DMS79 (cell line): ENCODE measurements at regions not wholly inside any gene's neighbourhood (a gene's known extent, or its start where the extent isn't known, plus 50 kb on each side); places are given as distances from the start of the nearest gene placed in this dataset.
"Not testable (repeated sequence)": the region's sequence is repeated elsewhere in the genome, so short reads cannot be mapped to it uniquely, and the experiment has no call there.

Experiments used
- DNase-seq: peaks from one replicate; lab custom pipeline; 2025; lab: John Stamatoyannopoulos, UW

DNA sequence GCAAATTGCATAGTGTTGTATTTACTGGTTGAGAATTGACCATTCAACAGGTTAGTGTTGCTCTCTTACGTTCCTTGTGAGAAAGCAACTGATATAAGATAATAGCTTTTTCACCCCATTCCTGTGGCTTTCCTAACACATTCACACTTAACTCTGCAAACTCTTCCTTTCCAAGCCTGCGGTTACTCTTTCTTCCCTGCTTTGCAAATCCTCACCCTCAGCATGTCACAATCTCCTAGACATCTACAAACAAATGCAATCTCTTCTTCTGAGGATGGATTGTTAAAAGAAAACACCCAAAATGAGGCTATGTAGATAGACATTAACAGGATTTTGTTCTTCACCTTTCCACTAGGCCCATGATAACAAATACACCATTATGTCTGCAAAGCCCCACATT, 771.7 kb upstream of the PCDH7 start:
- no peak for DNase-seq

DNA sequence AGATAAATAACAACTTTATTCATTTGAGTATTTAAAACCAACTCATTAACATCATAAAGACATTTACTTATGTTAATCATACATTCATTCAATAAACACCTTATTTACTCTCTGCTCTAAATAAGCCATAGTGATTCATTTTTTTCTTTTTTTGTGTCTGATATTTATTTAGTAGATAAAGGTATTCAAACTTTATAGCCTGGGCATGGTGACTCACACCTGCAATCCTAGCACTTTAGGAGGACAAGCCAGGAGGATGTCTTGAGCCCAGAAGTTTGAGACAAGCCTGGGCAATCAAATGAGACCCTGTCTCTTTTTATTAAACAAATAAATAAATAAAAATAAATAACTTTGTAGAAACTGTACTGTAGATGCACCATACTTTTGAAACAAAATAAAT, 771.3 kb upstream of the PCDH7 start:
- DNase-seq, result no peak

- DNase-seq, result no peak
These were observed 753.8 kb upstream of the PCDH7 start for GRCh38 chr4:29966386-29966785.

DNA sequence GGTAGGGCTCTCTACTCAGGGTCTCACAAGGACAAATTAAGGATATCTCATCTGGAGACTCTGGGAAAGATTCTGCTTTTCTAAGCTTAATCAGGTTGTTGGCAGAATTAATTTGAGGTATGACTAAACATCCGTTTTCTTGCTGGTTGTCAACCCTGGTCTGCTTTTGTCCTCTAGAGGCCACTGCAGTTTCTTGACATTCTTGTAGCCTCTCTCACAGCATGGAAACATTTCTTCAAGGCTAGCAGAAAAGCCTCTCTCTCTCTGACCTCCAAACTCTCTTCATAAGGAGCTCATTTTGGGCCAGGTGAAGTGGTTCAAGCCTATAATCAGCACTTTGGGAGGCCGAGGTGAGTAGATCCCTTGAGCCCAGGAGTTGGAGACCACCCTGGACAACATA, 749.5 kb upstream of the PCDH7 start:
- no peak for DNase-seq

GRCh38 chr4:29972121-29972520, 748.0 kb upstream of the PCDH7 start:
- DNase-seq, result no peak

DNA sequence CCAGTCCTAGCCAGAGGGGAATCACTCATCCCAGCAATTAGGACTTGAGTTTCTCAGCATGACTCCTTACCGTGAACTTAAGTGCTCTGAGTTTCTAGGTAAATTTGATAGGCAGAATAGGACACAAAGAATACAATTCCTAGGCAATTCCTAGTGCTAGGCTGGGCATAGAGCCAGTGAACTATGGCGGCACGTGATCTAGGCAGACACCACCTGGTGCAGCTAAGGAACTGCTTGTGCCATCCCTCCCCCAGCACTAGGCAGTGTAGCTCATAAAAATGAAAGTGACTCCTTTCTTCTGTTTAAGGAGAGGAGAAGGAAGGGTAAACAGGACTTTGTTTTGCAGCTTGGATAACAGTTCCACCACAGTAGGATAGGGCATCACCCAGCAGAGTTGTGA, 736.3 kb upstream of the PCDH7 start:
- DNase-seq, result no peak

GRCh38 chr4:30001628-30002027, 718.5 kb upstream of the PCDH7 start:
- no peak for DNase-seq

- no peak for DNase-seq
These were observed 717.8 kb upstream of the PCDH7 start for GRCh38 chr4:30002341-30002740.

GRCh38 chr4:30005995-30006394, 714.2 kb upstream of the PCDH7 start:
- no peak for DNase-seq

- DNase-seq, result no peak
These were observed 695.6 kb upstream of the PCDH7 start for GRCh38 chr4:30024526-30024925.

- DNase-seq, result no peak
These were observed 691.3 kb upstream of the PCDH7 start for GRCh38 chr4:30028826-30029225.

- no peak for DNase-seq
These were observed 664.0 kb upstream of the PCDH7 start for GRCh38 chr4:30056016-30056766.

DNA sequence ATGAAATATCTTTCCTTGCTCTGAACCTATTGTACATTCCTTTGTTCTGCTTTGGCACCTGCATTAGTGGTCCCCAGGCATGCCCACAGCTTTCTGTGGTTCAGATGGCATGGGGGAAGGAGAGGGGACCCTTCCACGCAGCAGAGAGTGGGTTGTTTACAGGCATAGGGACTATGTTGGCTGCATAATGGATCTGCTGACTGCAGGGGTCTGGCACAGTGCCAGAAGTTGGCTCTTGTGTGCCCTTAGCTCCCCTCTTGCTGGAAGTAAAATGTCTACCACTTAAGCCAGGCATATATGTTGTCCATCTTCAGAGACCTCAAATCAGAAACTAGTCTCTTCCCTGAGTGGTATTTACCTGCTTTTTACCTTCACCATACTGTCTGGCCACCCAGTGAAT, 651.9 kb upstream of the PCDH7 start:
- no peak for DNase-seq

DNA sequence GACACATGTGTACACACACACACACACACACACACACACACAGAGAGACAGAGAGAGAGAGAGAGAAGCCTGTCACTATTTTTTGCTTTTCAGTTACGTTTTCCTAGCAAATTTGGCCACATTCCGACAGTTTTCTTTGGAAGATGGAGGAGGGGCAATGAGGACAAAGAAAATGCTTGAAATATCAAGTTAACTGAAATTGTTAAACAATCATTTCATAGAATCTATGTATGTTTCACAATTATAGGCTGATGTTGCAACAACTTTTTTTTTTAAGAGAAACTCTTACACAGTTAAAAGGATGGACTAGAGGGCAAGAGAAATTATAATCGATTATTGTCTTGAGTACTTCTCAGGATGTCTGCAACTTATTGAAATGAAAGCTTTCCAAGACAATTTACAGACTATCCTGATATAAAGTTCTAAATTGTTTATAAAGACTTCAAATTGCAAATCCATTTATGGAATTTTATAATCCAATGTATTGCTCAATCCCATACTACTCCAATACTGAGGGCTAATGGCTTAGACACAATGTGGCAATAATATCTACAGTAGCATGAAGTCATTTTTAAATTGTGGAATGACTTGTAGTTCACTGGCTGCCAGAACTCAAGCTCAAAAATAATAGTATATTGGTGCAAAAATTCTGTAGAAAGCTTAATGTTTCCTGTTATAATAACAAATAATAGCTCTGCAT, 647.0 kb upstream of the PCDH7 start:
- no peak for DNase-seq

- DNase-seq, result not testable (repeated sequence)
These were observed 627.6 kb upstream of the PCDH7 start for GRCh38 chr4:30092420-30093128.

DNA sequence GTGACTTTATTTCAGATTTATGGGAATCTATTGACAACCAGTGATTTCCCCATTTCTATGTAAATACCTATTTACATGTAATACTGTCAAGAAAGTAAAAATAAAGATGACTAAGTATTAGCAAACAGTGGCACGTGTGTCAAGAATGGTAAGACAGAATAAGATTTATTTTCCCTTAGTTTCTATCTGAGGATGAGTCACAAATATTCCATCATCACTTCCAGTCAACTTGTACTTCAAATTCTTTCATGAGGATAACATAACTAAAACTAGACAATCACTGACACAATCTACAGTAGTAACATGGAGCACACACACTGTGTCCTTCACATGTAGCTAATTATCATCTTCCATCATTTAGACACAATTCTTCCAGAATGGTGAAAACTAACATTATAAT, 625.3 kb upstream of the PCDH7 start:
- DNase-seq, result no peak

GRCh38 chr4:30103455-30103854, 616.7 kb upstream of the PCDH7 start:
- no peak for DNase-seq

DNA sequence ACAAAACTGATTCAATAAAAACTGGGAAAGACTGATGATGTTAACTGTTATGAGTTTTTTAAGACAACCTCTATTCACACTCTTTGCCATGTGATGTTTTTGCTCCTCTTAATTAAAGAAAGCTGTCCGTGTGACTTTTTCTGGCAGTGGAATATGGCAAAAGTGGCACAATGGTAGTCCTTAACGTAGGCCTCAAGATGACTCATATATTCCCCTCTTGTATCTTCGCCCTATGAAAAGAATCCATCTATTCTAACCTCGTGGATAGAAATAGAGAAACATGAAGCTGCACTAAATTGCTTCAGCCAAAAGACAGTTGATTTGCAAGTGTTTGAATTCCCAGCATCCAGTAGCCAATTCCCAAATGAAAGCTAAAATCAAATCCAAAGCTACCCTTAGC, 603.8 kb upstream of the PCDH7 start:
- DNase-seq, result no peak

GRCh38 chr4:30117433-30117832, 602.7 kb upstream of the PCDH7 start:
- DNase-seq, result no peak

DNA sequence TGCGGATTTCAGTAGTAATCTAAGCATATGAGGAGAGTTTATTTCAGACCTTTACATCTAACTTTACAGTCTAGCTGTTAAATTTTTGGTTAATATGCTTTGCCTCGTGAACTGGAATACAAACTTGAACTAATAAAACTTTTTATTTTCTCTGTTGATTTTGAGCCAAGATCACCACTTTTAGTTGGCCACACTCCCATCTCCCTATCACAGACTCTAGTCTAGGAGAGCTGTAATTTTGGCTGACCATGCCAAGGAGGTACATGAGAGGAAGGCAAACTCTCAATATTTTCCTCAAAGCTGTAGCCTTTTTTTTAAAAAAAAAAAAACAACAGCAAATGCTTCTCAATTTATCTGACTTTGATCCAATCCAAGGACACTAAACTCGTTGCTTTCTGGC, 597.5 kb upstream of the PCDH7 start:
- DNase-seq, result no peak

DNA sequence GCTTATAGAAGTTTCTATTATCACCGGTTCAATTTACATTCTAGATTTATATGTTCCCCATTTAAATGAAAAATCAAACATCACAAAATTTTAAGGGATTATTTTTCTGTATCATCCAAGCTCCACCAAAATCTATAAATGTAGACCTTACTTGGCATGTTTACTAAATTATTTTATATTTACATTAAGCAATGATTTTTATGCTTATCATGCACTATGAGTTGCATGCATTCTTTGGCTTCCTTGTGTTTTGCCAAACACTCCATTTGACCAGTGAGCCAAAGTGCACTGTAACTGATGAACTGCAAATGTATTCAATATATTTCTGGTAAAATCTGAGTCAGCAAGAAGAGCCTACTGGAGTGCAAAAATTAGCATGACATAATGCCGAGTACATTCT, 595.5 kb upstream of the PCDH7 start:
- DNase-seq, result not testable (repeated sequence)

GRCh38 chr4:30125868-30126267, 594.3 kb upstream of the PCDH7 start:
- DNase-seq, result no peak

- no peak for DNase-seq
These were observed 593.8 kb upstream of the PCDH7 start for GRCh38 chr4:30126351-30126750.
